ENCODE measurements at regions not wholly inside any gene's neighbourhood (a gene's known extent, or its start where the extent isn't known, plus 50 kb on each side); places are given as distances from the start of the nearest gene placed in this dataset.

DNA sequence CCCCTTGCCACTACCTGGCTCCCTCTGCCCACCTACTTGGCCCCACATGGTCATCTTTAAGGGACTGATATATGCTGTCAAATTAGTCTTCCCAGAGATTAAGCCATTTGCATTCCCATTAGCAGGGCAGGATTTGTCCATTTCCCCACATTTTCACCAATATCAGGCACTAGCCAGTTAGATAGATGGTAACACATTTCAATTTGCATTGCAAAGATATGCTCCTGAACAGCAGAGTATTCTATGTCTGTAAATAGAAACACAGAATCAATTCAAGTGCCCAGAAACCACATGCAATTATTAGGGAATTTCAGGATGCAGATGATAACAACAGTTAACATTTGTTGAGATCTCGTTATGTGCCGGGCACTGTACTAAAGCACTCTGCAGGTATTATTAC, 92.6 kb upstream of the IL12B start:
- no peak for DNase-seq

DNA sequence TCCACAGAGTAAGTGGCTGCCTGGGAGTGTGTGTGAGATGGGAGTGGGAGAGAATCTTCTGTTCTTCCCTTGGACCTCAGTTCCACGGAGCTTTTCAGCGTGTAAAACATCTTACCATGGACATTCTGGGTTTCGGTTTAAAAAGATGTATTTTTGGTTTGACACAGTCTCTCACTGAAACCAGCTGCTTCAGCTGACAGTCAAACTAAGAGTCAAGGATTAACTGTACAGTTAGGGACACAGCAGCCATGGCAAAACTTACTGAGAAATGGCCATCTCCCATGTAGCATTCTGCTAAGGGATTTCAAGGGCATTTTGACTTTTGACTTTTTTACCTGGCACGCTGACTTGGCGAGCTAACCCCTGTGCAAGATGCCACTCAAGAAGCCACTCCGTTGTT, 93.8 kb upstream of the IL12B start:
- no peak for DNase-seq

DNA sequence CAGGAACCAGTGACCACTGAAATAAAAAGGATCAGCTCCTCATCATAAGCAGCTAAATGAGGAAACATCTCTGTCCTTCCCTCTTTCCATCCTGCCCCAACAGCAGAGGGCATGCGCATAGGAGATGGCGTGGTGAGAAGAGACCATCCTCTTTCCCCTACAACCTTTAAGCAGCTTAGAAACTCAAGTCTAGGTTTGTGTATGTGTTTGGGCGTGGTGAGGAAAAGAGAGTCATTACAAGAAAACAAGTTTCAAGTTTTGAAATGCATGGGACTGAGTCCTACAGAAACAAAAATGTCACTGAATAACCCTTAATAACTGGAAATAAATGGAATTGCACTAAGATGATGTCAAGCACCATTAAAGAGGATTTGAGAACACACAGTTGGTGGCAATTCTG, 96.4 kb upstream of the IL12B start:
- no peak for DNase-seq

DNA sequence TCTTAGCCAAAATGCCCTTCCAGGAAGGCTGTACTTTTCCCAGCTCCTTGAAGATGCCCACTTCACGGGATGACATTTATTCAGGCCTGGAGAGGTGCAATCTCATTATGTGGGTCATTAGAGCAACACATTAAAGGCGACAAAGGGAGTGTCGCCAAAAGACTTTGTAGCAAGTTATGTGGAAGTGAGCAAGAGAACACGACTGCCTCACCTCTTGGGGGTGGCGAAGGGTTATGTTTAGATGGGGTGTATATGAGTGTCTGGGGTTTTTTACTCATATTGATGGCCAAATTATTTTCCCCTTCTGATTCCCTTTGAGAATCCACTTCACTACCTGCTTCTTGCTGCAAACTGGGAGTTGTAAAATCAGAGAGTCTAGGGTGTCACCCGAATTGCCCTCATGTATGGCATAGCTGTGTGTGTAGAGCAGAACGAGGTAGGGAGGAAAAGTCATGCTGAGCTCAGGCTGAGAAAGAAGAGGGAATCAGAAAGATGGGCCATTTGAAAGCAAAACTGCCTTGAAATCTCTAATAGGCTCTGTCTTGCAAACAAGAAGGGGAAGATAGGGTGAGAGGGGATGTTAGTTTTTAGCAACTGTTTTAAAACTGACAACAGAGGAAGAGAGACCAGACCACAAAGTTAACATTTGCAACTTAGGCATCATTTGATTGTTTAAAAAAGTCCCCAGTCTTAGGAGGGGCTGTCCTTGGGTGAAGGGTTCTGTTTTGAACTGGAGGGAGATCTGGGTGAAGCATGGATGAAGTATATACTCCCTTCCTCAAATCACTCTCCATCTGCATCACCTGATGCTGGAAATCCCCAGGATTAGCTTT, 97.1 kb upstream of the IL12B start:
- DNase-seq: no peak

DNA sequence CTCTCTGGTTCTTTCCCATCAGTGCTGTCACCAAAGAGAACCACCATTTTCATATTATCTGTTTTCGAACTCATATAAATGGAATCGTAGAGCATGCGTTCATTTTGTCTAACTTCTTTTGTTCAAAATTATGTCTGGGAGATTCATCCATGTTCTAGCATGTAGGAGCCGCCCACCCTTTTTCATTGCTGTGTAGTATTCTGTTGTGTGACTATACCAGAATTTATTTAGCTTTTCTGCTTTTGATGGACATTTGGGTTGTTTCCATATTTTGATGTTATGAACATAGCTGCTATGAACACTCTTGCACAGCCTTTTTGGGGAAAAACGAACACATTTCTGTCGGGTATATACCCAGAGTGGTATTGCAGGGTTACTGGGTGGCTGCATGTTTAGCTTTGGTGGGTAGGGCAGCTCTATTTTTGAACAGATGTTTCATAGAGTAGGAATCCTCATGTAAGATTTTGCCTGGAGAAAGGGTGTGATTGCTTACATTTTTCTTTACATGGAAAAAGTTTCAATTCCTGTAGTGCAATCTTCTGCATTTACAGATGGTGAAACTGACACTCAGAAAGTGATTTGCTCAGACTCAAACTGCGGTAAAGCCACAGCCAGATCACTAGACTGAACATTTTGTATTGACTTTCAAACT, 100.2 kb upstream of the IL12B start:
- no peak for DNase-seq

DNA sequence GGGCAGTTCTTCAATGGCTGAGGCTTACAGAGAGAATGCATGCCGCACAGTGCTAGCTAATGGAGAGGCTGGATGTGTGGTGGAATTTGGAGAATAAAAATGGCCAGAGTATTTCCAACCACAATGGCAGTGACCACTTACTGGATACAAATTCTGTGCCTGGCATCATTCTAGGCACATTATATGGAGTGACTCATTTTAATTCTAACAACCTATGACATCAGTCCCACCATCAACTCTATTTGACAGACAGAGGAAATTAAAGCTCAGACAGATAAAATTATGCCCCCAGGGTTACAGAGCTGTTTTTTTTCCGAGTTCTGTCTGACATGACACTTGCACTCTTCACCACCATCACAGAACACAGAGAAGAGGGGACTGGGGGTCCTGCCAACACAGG, 105.6 kb upstream of the IL12B start:
- no peak for DNase-seq

DNA sequence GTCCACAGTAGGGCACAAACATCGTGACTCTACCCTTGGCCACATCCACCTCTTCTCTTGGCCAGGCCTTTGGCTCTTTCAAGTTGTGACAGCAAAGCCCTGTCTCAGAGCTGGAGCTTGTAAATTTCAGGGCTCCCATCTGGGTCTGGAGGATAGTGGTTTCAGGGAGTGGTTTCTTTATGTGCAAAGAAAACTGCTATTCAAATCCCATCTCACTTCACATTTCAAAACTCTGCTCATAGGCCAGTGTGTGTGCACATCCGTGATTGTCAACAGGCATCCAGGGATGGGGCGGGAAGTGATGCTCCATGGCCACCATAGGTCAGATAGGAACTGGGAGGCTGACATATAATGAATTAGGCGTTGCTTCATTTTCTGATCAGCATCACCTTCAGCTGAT, 107.8 kb upstream of the IL12B start:
- DNase-seq: no peak

DNA sequence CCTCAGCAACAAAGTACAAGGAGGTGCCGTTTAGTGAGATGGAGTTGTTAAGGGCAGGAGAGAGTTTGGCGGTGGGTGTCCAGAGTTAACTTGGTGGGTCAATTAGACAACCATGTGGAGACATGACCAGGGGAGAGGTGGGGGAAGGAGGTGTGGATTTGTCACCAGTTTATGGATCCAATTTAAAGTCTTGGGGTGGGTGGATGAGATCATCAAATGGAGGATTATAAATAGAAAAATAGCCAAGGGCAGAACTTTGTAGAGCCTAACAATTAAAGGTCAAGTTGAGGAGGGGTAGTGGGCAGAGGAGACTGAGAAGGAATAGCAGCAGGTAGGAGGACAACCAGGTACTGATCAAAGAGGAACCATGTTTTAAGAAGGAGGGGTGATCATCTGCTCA, 108.7 kb upstream of the IL12B start:
- DNase-seq: no peak

DNA sequence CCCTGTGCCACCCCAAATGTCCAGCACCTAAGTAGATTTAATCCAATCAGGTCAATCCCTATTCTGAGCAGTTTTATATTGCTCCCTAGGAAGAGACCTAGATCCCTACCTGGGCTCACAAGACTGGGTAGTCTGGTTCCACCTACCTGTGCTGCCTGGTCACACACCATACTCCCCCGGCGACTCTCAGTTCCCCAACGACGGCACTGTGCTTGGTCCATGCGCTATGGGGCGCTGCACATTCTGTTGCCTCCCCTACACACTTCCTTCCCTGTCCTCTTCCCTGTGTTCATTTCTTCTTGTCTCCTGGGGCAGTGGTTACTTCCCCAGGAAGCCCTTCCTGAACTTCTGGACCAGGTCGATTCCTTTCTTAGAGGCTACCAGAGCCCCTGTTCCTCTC, 109.9 kb upstream of the IL12B start:
- no peak for DNase-seq

DNA sequence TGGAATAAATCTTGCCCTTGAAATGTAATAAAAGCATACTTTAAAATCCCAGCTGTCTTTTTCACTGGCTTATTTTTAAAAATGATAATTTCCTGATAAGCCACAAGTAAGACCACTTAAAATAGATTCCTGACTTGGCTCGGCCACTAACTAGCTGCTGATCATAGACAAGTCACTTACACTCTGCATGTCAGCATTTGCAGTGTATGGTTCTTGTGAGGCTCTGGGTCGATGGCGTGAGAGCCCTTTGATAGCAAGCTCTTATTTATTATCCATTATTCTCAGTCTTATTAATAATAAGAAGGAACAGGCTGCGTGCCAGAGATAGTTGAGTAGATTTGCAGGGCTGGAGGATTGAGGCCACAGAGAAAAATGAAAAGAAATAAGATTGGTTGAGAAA, 110.7 kb upstream of the IL12B start:
- DNase-seq: no peak

DNA sequence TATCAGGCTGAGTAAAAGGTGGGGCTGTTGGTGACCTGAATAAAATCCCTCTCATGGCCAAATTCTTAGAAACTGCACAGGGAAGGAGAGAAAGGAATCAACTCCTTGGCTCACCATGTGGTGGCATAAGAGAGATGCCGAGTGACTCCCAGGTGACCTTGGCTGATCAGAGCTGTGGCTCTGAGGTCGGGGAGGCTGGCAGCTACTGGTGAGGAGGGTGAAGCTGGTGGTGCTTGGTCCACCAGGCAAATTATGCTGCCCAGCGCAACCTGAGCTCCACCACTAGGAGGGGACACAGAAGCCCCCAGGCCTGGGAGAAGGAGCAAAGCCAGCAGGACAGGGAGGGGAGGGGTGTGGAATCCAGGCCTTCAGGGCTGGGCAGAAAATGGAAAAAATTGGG, 111.2 kb upstream of the IL12B start:
- DNase-seq: no peak

DNA sequence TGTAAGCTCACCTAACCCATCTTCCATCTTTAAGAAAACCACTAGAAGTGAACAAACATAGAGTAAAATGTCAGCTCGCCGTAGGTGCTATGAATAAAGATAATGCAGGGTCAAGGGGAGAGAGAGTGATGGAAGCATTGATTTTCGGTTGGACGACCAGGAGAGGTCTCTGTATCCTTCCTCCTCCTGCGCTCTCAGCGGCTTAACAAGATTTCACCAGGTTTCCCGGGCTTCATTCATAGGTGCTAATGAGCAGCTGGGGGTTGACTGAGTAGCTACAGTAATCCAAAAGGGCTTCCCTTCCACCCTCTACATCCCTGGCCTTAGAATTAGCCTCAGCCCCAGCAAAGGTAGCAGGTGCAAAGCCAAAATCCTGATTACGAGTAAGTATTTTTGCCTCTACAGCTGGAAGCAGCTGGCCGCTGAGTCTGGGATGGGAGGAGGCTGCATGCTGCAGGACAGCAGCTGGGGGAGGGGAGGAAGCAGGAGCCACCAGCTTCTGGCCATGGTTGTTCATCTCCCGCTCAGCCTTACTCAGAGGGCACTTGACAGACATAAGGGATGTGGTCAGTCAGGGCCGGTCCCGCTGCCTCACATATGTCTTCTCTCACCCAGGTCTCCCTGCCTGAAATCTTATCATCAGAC, 112.0 kb upstream of the IL12B start:
- DNase-seq: no peak

DNA sequence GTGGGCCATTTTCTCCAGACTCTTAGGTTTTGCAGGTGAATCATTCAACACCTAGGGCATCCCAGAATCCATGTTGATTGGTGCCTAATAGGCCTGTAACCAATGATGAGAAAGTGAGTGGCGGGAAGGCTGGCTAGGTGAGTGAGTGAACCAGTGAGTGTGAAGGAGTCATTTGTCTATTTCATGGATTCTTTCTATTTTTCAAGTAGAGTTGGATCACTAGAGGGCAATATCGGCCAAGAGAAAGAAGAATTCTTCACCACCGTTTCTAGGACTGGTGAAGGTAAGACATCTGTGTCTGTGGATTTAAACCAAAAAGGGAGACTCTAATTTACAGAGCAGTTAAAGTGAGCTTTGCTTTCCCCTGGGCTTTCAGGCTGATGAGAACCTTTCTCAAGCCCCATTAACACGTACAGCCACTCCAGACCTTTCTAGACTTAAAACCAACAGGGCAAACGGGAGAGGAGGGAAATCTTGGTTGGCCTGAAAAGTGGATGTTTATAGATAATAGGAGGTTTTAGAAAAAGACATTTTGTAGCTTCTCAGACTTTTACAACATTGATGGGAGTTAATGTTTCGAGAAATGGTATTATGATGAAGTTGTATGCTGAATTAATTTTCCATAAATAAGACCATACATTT, 114.3 kb upstream of the IL12B start:
- DNase-seq: no peak

DNA sequence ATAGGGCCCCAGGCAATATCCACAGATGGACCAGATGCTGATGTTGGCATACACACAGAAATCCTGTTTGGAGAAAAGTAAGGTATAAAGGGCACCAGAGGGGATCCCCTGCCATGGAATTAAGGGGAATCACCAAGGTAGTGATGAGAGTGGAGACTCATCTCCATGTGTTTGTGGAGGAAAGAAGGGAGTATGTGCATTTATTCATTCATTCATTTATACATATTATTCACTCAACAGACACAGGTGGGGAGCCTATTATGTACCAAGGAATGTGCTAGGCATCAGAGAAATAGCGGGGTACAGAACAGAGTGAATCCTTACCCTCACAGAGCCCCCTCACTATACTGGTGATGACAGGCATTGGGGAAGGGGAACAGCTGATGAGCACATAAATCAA, 116.8 kb upstream of the IL12B start:
- DNase-seq: no peak

DNA sequence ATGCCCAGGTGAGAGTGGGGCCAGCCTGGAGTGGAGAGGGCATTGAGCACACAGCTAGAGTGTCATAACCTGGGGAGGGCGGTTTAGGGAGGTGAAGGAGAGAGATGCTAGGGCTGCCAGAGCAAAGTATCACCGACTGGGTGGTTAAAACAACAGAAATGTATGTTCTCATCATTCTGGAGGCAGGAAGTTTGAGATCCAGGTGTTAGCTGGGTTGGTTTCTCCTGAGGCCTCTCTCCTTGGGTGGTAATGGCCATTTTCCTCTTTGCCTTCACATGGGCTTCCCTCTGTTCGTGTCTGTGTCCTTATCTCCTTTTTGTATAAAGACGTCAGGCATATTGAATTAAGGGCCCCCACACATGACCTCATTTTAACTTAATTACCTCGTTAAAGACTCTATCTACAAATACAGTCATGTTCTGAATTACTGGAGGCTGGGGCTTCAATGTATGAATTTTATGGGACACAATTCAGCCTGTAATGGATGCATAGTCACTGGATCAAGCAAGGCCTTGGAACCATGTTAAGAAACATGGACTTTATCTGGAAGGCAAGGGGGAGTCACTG, 118.6 kb upstream of the IL12B start:
- no peak for DNase-seq

DNA sequence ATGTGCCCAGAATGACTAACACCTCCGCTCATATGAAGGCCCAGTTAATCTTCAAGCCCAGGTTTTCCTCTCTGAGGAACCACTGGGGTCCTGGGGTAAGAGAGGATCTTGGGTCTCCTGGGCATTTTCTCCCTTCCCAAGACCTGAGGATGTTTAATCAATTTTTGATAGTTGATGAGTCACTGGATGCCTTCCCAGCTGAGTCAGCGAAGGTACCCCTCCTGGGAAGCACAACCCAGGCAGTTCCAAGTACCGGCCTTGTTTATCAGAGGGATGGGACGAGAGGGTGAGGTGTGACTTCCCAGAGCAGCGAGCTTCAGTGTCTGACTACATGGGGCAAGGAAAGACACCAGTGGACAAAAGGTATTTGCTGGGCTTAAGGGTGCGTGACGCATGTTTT, 119.6 kb upstream of the IL12B start:
- DNase-seq: no peak

DNA sequence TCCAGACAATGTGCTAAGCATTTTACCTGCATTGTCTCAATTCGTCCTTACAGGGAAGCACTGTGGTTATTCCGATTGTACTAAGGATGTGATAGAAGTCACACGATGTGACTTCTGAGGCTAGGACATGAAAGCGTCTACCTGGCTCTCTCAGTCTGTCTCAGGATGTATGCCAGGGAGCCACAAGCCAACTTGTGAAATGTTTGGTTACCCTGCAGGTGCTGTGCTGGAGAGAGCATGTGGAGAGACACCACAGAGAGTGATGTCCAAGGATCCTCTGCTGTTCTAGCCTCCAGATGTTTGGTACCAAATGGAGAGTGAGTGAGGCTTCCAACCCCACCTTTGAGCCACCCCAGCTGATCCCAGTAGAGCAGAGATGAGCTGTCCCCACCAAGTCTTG, 120.1 kb upstream of the IL12B start:
- DNase-seq: no peak

DNA sequence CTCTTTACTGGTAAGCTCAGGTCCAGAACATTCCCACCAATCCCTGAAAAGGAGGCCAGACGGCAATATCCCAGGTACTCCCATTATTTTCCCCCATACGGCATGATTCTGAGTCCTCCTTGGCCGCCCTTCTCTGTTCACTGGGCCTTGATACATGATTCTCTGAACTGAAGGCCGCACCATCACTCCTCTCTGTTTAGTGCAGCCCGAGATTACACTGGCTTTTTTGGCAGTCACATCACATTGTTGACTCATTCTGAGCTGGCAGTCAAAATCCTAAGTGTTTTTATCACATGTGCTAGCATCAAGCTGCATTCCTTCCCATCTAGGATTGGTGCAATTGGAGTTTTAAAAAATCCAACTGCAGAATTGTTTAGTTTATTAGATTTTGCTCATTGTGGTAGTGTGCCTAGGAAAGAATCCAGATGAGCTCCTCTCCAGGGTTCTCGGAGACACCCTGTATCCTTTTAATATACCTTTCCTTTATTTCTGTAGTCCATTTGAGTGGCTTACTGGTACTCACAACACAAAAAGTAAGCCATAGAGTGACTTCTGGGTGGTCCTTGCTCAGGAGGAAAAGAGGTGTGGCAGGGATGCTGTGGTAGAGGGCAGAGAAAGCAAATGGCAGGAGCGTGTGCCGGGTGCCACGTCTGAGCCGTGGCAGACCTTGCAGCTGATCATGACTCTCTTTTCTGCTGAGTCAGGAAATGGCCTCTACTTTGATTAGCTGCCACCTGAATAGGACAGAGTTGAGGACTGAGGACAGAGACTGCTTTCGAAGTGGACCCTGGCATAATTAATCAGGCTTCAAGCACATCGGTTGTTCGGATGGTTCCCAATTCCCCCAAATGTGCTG, 121.1 kb upstream of the IL12B start:
- DNase-seq: no peak

DNA sequence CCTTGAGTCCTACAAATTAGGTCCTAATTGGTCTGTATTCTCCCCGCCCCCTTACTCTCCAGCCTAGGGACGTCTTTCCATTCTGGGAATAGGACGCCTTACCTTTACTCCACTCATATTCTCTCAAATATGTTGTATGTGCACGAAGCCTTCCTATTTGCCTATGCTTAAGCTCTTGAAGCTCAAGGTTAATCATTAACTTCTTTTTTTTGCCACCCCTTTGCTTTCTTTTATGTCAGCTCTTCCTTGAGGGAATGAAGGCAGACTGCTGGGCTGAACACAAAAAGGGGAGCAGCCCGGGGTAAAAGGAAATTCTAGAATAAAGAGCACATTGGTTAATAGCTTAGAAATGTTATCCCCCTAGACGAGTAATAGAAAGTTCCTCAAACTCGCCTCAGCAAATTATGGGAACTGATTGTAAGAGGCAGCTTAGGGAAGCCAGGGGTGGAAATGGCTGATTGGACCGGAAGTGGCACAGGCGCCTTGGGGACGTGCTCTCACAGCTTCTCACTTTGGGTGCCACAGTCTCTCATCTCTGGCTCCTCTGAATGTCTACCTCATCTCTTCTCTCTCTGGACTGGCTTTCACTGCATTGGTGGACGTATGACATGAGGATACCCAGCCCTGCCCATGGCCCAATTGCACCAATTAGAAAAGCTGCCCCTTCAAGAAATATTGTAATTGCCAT, 122.3 kb upstream of the IL12B start:
- no peak for DNase-seq

DNA sequence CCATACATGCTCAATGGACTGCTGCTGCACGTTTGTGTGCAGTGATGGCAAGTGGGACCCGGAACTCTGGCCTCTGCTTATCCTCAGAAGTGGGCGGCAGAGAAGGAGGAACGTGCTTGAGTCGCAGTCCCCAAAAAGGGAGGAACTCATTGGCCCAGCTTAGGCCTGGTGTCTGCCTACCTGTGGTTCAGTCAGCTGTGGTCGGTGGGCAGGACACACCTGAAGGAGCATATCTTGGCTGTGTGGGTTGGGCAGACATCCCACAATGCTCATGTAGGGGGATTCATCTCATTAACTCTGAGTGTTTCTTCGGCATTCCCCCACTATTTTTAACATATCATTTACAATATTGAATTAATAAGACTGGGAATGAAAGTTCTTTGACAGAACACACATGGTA, 122.9 kb upstream of the IL12B start:
- no peak for DNase-seq

DNA sequence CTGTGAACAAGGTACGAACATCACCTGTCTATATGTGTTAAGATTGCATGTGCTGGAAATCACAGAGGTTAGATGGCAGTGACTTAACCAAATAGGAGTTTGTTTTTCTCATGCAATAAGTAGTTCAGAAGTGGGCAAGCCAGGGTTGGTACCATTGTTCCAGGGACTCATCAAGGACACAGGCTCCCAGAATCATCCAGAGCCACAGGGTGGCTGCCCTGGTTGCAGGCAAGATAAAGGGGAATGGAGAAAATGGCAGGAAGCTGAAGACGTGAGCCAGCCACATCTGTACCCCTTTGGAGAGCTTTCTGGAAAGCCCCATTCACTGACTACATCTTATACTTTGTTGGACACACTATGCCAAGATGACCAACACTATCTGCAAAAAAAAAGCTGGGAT, 126.0 kb upstream of the IL12B start:
- no peak for DNase-seq

All from KG1 (cell line).